KG1 (cell line): ENCODE measurements at regions not wholly inside any gene's neighbourhood (a gene's known extent, or its start where the extent isn't known, plus 50 kb on each side); places are given as distances from the start of the nearest gene placed in this dataset.
"Not testable (repeated sequence)": the region's sequence is repeated elsewhere in the genome, so short reads cannot be mapped to it uniquely, and the experiment has no call there.

ENCODE experiments used
- DNase-seq: peaks from one replicate; lab custom pipeline; 2025; lab: John Stamatoyannopoulos, UW

GRCh38 chr14:84882830-84883229 lies 647.1 kb upstream of the FLRT2 start:
- no peak for DNase-seq

DNA sequence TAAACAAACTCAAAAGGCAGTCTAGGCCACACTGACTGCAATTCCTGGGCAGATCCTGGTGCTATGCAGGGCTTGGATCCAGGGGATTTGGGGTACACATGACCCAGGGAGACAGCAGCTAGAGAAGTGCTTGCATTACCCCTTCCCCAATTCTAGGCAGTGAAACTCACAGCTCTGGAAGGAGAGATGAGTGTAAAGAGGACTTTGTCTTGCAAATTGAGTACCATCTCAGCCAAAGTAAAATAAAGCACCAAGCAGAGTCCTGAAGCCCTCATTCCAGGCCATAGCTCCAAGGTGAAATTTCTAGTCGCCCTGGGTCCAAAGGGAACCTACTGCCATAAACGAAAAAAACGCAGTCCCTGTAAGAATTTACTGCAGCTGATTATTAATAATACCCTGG lies 644.9 kb upstream of the FLRT2 start:
- no peak for DNase-seq

DNA sequence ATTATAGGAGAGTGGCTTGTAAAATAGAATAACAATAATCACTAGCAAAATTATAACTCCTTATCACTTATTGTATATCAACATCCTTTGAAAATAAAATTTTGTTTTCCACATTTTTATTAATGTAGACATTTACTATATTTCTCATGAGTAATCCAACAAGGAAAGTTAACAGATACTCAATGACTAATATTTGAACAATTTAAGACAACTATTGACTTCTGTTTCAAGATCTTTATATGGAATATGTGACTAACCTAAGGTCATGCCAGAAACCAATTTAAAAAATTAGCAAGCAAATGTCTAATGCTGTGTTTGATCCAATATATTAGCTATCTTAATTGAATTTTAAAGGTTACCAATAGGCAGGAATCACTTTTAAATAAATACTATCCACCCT lies 638.5 kb upstream of the FLRT2 start:
- no peak for DNase-seq

DNA sequence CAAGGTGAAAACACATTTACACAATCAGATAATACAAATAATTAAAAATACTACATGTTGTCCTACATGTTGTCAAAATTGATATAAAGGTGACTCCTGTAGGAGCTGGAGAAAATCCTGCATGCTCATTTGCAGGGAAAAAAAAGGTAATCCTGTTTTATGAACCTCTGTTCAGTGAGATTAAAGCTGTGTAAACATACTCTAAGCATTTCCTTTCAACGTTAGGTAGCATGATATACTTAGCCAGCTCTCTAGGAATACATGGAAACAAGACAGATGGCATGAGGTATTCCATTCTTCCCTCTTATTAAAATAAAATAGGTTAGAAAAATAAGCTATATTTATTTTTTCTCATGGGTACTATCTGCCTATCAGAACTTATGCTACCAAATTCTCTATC lies 635.7 kb upstream of the FLRT2 start:
- no peak for DNase-seq

DNA sequence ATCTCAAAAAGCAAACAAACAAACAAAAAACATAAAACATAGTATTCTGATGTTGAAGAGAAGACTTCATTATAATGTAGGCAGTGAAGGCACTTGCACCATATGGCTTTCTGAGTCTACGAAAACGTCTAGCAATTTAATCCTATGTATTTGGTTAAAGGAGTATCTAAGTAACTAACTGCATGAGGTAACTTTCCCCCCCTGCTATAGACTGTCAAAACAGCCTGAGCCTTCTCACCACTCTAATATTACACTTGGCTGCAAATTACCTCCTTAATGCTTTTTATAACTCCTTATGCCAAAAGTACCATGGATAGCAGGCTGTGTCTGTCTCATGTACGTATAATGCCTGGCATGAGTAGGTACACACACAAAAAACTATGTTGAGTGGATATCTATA lies 607.6 kb upstream of the FLRT2 start:
- no peak for DNase-seq

- DNase-seq: no peak
Measured at GRCh38 chr14:84926656-84927055, 603.3 kb upstream of the FLRT2 start.

GRCh38 chr14:84927096-84927827 lies 602.7 kb upstream of the FLRT2 start:
- DNase-seq: no peak

GRCh38 chr14:84929086-84929485 lies 600.9 kb upstream of the FLRT2 start:
- no peak for DNase-seq

DNA sequence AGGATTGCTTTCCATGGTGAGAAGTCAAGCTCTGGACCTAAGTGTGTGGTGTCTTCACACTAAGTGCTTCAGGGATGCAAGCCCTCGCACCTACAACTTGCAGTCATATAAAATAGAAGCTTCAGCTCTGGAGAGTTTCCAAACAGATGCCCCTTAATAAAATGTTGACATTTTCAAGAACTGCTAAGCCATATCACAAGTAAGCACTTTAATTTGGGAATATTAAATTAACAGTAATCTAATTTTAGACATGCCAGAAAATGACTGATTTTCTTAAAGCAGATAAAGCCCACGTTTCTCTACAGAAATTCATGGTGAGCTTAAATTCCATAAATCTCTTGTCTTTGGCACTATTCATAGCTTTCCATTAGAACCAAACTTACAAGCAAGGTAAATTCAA lies 600.1 kb upstream of the FLRT2 start:
- no peak for DNase-seq

DNA sequence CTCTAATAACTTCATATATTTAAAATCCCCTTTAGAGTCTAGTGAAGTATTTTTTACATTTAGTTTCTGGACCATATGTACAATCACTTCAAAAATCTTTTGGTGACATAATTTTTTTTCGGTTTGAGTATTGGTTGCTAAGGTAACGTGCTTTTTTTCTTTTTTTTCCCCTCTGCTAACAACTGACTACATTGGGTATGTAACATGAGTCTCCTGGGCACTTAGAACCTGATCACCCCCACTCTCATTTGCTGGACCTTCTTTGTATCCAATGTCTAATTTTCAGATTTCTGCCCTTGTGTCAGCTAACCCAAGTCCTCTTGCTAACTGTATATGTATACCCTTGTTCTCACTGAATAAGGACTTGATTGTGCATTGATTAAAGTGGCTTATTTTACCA lies 592.9 kb upstream of the FLRT2 start:
- no peak for DNase-seq

DNA sequence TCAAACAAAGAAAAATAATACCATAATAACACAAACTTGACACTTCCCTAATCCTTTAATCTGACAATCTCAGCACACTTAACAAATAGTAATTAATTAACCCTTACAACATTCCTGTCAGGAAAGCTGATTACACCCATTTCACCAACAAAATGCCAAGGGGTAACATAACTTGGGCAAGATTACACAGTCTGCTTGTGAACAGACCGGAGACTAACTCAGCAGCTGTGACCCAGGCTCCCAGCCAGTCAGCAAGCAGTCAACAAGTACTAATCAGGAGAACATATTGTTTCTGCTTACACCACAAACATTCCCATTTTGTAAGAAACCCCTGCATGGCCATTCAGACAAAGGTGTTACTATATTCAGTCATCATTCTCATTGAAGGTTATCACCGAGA lies 592.5 kb upstream of the FLRT2 start:
- no peak for DNase-seq

DNA sequence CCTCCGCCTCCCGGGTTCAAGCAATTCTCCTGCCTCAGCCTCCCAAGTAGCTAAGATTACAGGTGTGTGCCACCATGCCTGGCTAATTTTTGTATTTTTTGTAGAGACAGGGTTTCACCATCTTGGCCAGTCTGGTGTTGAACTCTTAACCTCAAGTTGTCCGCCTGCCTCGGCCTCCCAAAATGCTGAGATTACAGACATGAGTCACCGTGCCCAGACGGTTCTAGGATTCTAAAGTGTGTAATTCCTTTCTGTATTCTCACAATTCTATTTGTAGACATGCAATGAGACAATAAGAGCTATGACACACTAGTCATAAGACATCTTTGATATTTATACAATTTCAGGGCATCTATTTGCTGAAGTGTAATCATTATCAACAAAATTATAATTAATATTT lies 585.0 kb upstream of the FLRT2 start:
- DNase-seq: not testable (repeated sequence)

GRCh38 chr14:84959851-84960520 lies 570.0 kb upstream of the FLRT2 start:
- no peak for DNase-seq

GRCh38 chr14:84961637-84962036 lies 568.3 kb upstream of the FLRT2 start:
- DNase-seq: no peak

DNA sequence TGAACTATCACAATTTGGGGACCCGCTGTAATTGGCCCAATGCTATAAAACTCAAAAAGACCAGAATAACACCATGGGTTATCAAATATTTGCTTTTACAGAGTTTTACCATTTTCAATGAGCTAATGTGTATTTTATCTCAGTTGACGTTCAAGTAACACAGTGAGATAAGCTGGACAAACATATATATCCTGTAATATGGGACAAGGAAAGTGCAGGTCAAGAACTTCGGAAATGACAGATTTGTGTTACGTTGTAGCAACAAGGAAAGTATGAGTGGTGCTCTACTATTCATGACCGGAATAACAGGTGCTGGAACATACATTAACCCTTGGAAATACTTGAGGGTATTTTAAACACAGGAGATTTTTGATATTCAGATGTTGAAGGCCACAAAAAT lies 566.4 kb upstream of the FLRT2 start:
- no peak for DNase-seq

GRCh38 chr14:84965279-84965678 lies 564.7 kb upstream of the FLRT2 start:
- no peak for DNase-seq

GRCh38 chr14:84969501-84969900 lies 560.4 kb upstream of the FLRT2 start:
- no peak for DNase-seq

DNA sequence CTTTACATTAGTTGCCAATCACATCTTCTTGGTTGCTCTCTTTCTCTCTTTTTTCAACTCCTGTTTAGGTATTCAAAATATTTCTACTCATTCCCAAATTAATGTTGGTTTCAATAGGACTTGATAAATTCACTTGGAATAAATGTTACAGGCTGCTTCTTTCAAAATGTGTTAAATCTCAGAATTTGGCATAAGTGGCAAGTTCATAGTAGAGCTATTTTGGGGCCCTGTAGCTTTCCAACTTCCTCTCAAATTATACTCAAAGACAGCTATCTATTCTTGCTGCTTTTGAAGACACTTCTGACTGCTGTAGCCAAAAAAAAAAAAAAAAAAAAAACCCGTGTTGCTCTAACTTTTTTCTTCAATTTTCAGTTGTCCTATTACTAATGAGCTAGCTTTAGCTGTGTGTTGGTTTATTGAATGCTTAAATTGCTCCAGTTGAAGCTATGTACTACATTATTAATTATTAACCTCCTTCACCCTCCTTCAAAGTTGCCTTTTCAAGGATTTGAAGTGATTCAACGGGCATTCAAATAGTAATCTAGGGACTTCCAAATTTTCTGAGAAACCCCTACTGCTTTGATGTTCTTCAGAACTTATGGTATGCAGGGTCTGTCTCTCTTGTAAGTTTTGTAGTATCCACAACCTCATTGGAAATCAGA lies 554.6 kb upstream of the FLRT2 start:
- DNase-seq: no peak

DNA sequence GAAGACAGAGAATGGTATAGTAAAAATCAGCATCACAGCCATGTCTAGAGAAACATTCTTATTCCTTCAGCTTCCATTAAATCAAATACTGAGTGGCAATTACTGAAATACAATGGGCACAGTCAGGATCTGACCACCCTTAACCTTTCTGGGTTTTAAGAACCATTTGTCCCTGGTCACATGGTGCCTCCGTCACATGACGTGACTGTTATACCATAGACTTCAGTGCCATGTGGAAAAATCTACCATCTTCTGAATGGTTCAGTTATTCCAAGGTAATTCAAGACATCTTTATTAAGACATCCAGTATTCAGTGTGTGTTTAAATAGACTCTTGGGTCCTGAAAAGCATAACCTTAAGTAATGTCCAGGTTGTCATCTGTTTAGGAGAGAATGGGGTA lies 553.1 kb upstream of the FLRT2 start:
- DNase-seq: no peak

GRCh38 chr14:84987042-84987441 lies 542.9 kb upstream of the FLRT2 start:
- DNase-seq: no peak

- DNase-seq: no peak
Measured at GRCh38 chr14:84988357-84988756, 541.6 kb upstream of the FLRT2 start.

GRCh38 chr14:84991021-84991420 lies 538.9 kb upstream of the FLRT2 start:
- no peak for DNase-seq

DNA sequence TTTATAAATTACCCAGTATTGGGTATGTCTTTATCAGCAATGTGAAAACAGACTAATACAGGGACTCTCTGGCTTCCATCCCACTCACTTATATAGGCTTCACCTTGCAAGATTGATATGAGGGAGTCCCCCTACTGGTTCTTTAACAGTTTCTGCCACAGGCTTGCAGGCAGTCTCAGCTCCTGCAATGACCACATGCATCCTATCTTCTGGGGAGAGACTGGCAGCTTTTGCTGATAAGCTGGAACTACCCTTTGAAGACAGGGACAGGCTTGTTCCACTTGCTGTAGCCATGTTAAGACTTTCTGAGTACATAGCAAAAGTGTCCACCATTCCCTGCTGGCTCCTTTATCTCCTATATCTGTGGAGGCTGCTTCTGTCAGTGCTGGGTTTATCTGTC lies 531.7 kb upstream of the FLRT2 start:
- DNase-seq: no peak
